ENCODE measurements at regions not wholly inside any gene's neighbourhood (a gene's known extent, or its start where the extent isn't known, plus 50 kb on each side); places are given as distances from the start of the nearest gene placed in this dataset.
"Not testable (repeated sequence)": the region's sequence is repeated elsewhere in the genome, so short reads cannot be mapped to it uniquely, and the experiment has no call there.

DNA sequence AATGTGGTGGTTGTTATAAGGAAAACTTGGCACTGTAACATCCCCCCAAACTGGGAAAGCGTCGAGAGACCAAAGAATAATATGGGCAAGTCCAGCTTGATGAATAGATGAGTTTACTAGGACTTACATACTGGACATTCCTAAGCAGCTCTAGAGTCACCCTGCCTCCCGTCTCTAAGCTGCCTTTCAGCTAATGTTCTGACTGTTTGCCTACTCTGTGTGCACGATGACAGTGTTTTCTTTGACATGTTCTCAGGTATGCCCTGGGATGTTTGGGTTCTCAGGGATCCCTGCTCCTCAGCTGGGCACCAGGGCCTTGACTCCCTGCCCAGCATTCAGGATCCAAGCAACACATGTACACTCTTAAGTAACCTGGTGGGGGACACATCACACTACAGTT is 87.5 kb downstream of the MRPL57 start:
- not testable (repeated sequence) for DNase-seq

GRCh38 chr13:21268485-21268884 is 92.0 kb downstream of the MRPL57 start:
- DNase-seq: not testable (repeated sequence)

DNA sequence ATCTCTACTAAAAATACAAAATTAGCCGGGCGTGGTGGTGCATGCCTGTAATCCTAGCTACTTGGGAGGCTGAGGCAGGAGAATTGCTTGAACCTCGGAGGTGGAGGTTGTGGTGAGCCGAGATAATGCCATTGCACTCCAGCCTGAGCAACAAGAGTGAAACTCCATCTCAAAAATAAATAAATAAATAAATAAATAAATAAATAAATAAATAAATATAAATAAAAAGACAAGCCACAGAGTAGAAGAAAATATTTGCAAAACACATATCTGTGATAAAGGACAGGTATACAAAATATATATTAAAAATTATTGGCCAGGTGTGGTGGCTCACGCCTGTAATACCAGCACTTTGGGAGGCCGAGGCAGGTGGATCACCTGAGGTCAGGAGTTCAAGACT is 96.0 kb downstream of the MRPL57 start:
- DNase-seq: not testable (repeated sequence)

GRCh38 chr13:21274457-21274856 is 98.0 kb downstream of the MRPL57 start:
- DNase-seq: not testable (repeated sequence)

DNA sequence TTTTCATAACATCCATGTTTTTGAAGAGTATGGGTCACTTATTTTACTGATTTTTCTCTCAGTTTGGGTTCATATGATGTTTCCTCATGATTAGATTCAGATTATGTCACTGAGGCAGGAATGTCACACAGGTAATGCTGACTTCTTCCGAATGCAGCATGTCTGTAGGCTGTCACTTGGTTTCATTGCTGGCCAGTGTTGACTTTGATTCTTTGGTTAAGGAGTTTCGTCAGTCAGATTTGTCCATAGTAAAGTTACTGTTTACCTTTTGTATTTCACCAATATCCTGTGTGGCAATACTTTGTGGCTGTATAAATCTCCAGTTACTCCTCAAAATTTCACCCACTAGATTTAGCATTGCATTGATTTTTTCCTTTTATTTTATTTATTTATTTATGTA is 105.6 kb downstream of the MRPL57 start:
- no peak for DNase-seq

DNA sequence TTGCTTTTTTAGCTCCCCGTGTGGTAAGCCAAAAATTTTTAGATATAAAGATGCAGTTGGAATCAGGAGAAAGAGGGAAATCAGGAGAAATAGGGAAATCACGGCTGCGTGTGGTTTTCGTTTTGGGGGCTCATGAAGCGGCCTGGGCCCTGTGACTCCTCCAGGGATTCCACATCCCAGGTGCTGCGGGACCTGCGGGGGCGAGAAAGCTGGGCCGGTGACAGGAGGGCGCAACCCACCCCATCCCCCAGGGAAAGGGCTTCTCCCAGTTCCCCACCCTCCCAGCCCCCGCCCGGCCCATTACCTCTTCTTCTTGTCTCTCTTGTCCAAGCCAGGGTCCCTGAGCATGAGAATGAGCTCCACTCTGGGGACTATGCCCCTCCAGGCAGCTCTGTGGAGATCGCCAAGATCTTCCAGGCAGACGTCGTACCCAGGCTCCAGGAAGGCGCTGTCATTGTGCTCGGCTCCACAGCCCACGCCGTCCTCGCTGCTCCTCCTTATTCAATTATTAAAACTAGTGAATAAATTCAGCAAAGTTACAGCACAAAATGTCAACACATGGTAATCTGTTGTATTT is 111.0 kb downstream of the MRPL57 start:
- no peak for DNase-seq

DNA sequence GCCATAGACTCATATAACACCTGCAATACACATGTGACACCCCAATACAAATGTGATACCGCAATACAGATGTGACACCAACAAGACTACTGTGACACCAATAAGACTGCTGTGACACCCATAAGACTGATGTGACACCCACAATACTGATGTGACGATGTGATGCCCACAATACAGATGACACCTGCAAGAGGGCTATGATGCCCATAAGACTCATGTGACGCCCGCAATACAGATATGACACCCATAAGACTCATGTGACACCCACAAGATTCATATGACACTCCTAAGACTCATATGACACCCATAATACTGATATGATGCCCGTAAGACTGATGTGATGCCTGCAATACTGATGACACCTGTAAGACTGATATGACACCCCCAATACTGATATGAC is 113.0 kb downstream of the MRPL57 start:
- no peak for DNase-seq

- DNase-seq: not testable (repeated sequence)
These were observed 114.1 kb downstream of the MRPL57 start for GRCh38 chr13:21290442-21291002.

GRCh38 chr13:21291840-21292239 is 115.4 kb downstream of the MRPL57 start:
- DNase-seq: no peak

- DNase-seq: peak; percentile 65
These were observed 120.5 kb downstream of the MRPL57 start for GRCh38 chr13:21296991-21297390.

DNA sequence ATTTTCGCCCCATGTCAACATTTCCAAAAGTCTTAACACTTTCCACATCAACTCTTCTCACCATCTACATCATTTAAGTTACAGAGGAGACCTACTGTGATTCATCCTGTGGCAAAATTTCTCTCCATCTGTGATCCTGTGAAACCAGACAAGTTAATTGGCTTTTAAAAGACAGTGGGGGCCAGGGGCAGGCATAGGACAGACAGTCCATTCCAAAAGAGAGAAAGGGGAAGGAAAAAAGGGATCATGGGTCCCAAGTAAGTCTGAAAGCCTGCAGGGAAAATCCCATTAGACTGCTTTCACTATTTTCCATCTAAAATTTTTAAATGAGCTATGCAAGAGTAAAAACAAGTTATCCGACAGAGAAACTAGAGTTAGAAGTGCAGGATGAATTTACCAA is 121.0 kb downstream of the MRPL57 start:
- no peak for DNase-seq

DNA sequence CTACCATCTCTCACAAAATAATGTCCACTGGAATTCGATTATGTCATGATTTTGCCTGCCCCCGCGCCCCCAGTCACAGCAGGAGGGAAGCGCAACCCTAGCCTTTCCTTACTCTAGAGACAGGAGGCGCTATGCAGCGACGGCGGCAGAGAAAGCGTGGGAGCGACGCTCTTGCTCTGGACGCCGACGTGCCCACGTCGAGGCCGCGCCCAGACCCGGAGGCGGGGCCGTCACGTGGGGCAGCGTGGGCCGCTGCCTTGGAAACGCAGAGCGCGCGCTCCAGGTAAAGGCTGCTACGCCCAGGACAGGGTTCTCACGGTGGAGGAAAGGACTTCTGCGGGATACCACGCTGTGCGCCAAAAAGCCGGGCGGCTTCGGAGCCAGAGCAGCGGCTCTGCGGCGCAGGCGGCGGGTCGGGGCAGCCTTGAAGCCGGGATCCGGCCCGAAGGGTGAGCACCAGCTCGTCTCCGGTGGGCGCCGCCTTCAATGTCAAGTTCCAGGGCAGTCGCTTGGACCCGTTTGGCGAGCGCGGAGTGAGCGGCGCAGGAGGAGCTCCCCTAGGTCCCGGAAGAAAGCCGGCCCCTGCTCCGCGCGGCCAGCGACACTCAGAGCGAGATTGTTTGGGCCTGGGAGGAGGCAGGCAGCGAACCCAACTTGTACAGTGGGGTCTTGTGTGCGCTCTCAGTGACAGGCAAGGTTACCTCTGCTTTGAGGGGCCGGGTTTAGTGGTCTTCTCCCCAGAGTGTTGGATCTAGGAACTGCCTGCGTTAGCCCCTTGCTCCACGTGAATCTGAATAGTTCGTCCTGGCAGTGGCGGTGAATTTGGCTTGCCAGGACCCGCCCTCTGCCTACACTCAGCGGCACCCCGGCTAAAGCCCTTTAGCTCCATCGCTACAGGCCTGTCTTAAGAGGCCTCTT is 121.7 kb downstream of the MRPL57 start:
- DNase-seq: peak; percentile 96

- DNase-seq: no peak
These were observed 127.8 kb downstream of the MRPL57 start for GRCh38 chr13:21304256-21304655.

DNA sequence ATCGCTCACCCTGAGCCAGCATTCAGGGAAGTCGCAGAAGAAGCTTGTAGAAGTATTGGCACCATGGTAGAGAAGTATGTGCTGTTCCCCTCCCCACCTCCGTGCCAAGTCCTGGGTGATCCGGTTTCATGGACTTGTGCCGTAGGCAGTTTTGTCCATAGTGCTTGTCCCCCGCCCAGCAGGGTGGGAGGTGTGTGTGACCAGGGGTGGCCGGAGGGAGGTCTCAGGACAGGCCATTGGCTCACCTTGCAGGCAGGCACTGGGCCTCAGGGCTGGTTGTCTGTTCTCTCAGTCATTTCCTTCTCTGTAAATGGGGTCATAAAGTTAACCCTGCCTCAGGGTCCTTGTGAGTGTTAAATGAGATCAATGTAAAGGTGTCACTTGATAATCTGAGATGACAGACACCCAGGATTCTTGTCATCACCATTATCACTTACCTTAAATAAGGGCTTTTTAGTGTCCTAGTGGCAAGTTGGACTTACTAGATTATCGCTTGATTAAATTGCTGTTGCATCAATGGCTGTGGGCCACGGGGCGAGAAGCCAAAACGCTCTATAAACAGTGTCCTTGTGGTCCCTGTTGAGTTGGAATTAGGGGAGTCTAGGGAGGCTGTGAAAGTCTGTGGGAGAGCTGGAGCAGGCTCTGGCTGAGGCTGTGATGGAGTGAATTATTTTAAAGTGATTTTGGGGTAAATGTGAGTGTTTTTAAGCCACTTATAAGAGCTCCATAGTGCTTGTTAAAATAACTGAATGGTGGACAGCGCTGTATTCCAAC is 130.0 kb downstream of the MRPL57 start:
- not testable (repeated sequence) for DNase-seq

GRCh38 chr13:21307158-21307557 is 130.7 kb downstream of the MRPL57 start:
- DNase-seq: not testable (repeated sequence)

- no peak for DNase-seq
These were observed 132.4 kb downstream of the MRPL57 start for GRCh38 chr13:21308906-21309305.

DNA sequence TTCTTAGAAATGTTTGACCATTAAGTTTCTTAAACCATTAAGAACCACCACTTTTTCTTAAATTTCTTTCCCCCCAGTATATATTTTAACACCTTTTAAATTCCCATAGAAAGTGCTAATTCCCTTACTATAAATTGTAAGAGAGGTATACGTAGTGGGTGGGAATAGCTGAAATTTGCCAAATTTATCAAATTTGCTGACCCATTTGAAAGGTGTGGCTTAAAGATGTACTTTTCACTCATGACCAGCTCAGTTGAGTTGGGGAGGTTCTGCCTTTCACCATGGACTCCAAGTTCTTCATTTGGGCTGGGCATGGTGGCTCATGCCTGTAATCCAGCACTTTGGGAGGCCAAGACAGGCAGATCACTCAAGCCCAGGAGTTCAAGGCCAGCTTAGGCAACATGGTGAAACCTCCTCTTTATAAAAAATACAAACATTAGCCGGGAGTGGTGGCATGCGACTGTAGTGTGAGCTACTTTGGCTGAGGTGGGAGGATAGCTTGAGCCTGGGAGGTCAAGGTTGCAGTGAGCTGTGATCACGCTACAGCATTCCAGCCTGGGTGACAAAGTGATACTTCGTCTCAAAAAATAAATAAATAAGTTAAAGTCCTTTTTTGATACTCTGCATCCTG is 133.2 kb downstream of the MRPL57 start:
- DNase-seq: no peak

- no peak for DNase-seq
These were observed 133.8 kb downstream of the MRPL57 start for GRCh38 chr13:21310220-21310619.

- not testable (repeated sequence) for DNase-seq
These were observed 138.5 kb downstream of the MRPL57 start for GRCh38 chr13:21314976-21315375.

DNA sequence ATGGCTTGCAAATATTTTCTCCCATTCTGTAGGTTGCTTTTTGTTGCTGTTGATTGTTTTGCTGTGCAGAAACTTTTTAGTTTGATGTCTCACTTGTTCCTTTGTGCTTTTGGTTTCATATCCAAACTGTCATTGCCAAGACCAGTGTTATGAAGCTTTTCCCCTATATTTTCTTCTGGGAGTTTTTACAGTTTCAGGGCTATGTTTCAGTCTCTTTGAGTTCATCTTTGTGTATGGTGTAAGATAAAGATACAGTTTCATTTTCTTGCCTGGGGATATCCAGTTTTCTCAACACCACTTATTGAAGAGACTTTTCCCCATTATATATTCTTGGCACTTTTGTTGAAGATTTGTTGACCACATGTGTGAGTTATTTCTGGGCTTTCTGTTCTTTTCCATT is 139.9 kb downstream of the MRPL57 start:
- no peak for DNase-seq

GRCh38 chr13:21318891-21319532 is 140.1 kb downstream of the ZDHHC20 start:
- DNase-seq: no peak

Measured in GDM1 (cell line).